Tibial nerve (tissue), 4 donors: ENCODE measurements at regions not wholly inside any gene's neighbourhood (a gene's known extent, or its start where the extent isn't known, plus 50 kb on each side); places are given as distances from the start of the nearest gene placed in this dataset.

Experiments used
- DNase-seq, 2 donors: peaks; one replicate each; pipeline ENCODE4 v3.0.0-alpha.2; 2019; ENCODE audit warnings: low spot score in 2 of 2
- H3K27ac ChIP-seq, 4 donors: fragments of 200-600 bp; sonication (generic) in 3 of 4; one replicate each; pipeline ENCODE4 v1.5.1; 2017 to 2019; ENCODE audit warnings: mild to moderate bottlenecking in 1 of 4
- H3K27me3 ChIP-seq, 2 donors: fragments of 200-600 bp; sonication (generic) in 1 of 2; one replicate each; pipeline versions ENCODE4 v1.5.1 to v1.6.0; 2017 to 2019
- H3K36me3 ChIP-seq, 3 donors: fragments of 200-600 bp; sonication (generic); one replicate each; pipeline ENCODE4 v1.5.1; 2018 to 2019
- H3K4me1 ChIP-seq, 4 donors: fragments of 200-600 bp; sonication (generic) in 3 of 4; one replicate each; pipeline ENCODE4 v1.5.1; 2017 to 2019
- H3K4me3 ChIP-seq, 4 donors: fragments of 200-600 bp; sonication (generic) in 3 of 4; one replicate each; pipeline ENCODE4 v1.5.1; 2017 to 2019; ENCODE audit warnings: mild to moderate bottlenecking in 1 of 4, moderate library complexity in 1 of 4
- H3K9me3 ChIP-seq, 4 donors: fragments of 200-600 bp; sonication (generic) in 3 of 4; one replicate each; pipeline ENCODE4 v1.5.1; 2017 to 2019
- CTCF ChIP-seq, 5 experiments: fragments of 200-600 bp in 3 of 5; fragments of 450-650 bp in 2 of 5; sonication (generic) in 3 of 5; IDR thresholded peaks; one replicate each; pipeline ENCODE4 v1.5.1; 2016 to 2019; ENCODE audit warnings: antibody characterized with exemption in 5 of 5, mild to moderate bottlenecking in 3 of 5, moderate library complexity in 2 of 5
- EP300 ChIP-seq, 2 donors: sonication (generic); formaldehyde crosslinking; IDR thresholded peaks; one replicate each; pipeline ENCODE4 v1.6.1; 2017; ENCODE audit warnings: antibody characterized with exemption in 2 of 2, mild to moderate bottlenecking in 1 of 2
- POLR2A ChIP-seq, 2 donors: fragments of 450-650 bp; IDR thresholded peaks; one replicate each; pipeline ENCODE4 v1.6.1; 2017; ENCODE audit warnings: antibody characterized with exemption in 2 of 2, mild to moderate bottlenecking in 2 of 2, moderate library complexity in 2 of 2
- WGBS, 2 donors: methylation state at CpG; one replicate each; pipeline ENCODE4 v1.1.5; 2018; 5-methylcytosine and 5-hydroxymethylcytosine counted together

GRCh38 chr2:37481244-37481643 is 136.8 kb downstream of the QPCT start:
- DNase-seq: no peak
- H3K4me1 ChIP-seq: peaks cover 0 to 4% (median 0%) of the 10 kb centered on the region in 4 donors
- no peak overlapping the region for H3K4me3 ChIP-seq
- H3K27ac ChIP-seq: no peak overlapping the region
- no peaks in the 10 kb centered on the region for H3K9me3 ChIP-seq
- 83 to 100% methylated on average over 2 of the region's 2 CpGs for WGBS, 2 donors
- no peaks in the 10 kb centered on the region for H3K36me3 ChIP-seq
- H3K27me3 ChIP-seq: no peaks in the 10 kb centered on the region
- TF ChIP-seq CTCF (IDR thresholded peaks at IDR 0.05) (no peak), EP300 (IDR thresholded peaks at IDR 0.05) (no peak), POLR2A (IDR thresholded peaks at IDR 0.05) (no peak)

- no peak overlapping the region for H3K27ac ChIP-seq
- no peak overlapping the region for H3K4me3 ChIP-seq
- H3K27me3 ChIP-seq: no peaks in the 10 kb centered on the region
- TF ChIP-seq CTCF (IDR thresholded peaks at IDR 0.05) (no peak), POLR2A (IDR thresholded peaks at IDR 0.05) (no peak), EP300 (IDR thresholded peaks at IDR 0.05) (no peak)
- H3K9me3 ChIP-seq: peaks cover 0 to 6% (median 0%) of the 10 kb centered on the region in 4 donors
- H3K36me3 ChIP-seq: no peaks in the 10 kb centered on the region
- DNase-seq: no peak
- no peaks in the 10 kb centered on the region for H3K4me1 ChIP-seq
- WGBS, 2 donors: 52 to 74% methylated on average over 6 of the region's 6 CpGs
Observed at GRCh38 chr2:37489041-37489456, 144.6 kb downstream of the QPCT start.

DNA sequence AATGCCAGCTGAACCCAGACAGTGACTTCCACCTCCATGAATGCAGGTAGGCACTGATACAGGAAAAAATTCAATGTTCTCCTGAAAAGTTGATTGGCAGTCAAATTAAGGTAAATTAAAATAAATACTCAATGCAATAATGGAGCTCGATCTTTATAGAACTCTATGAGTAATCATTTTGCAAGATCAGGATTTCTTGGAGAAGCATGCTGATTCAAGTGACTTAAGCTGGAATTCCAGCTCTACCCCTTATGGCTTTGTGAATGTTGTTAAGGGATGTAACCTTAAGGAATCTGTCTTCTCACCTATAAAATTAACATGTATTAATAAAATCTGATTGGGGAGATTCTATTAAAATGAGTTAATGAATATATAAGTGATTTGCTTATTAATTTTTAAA is 145.1 kb downstream of the QPCT start:
- TF ChIP-seq EP300 (IDR thresholded peaks at IDR 0.05) (no peak), POLR2A (IDR thresholded peaks at IDR 0.05) (no peak), CTCF (IDR thresholded peaks at IDR 0.05) (no peak)
- no peaks in the 10 kb centered on the region for H3K27me3 ChIP-seq
- DNase-seq: no peak
- no peaks in the 10 kb centered on the region for H3K4me1 ChIP-seq
- H3K4me3 ChIP-seq: no peak overlapping the region
- WGBS, 2 donors: 58 to 77% methylated on average over 1 of the region's 1 CpG
- no peaks in the 10 kb centered on the region for H3K36me3 ChIP-seq
- peaks cover 0 to 6% (median 0%) of the 10 kb centered on the region in 4 donors for H3K9me3 ChIP-seq
- H3K27ac ChIP-seq: no peak overlapping the region

DNA sequence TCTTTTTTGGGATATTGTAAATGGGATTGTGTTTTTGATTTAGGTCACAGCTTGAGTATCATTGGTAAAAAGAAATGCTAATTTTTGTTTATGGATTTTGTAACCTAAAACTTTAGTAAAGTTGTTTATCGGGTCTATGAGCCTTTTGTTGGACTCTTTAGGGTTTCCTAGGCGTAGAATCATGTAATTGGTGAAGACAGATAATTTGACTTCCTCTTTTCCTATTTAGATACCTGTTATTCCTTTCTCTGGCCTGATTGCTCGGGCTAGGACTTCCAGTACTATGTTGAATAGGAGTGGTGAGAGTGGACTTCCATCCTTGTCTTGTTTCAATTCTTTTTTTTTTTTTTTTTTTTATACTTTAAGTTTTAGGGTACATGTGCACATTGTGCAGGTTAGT is 149.0 kb downstream of the QPCT start:
- 93 to 94% methylated on average over 3 of the region's 3 CpGs for WGBS, 2 donors
- H3K4me3 ChIP-seq: no peak overlapping the region
- H3K36me3 ChIP-seq: no peaks in the 10 kb centered on the region
- H3K4me1 ChIP-seq: no peaks in the 10 kb centered on the region
- H3K27me3 ChIP-seq: no peaks in the 10 kb centered on the region
- no peak for TF ChIP-seq POLR2A (IDR thresholded peaks at IDR 0.05)
- no peak for TF ChIP-seq EP300 (IDR thresholded peaks at IDR 0.05)
- TF ChIP-seq CTCF (IDR thresholded peaks at IDR 0.05): no peak
- H3K9me3 ChIP-seq: peaks cover 0 to 6% (median 0%) of the 10 kb centered on the region in 4 donors
- no peak overlapping the region for H3K27ac ChIP-seq
- no peak for DNase-seq

GRCh38 chr2:37499113-37499512 is 154.7 kb downstream of the QPCT start:
- no peak for TF ChIP-seq EP300 (IDR thresholded peaks at IDR 0.05)
- no peak for TF ChIP-seq POLR2A (IDR thresholded peaks at IDR 0.05)
- TF ChIP-seq CTCF (IDR thresholded peaks at IDR 0.05): no peak
- 93 to 95% methylated on average over 3 of the region's 3 CpGs for WGBS, 2 donors

More at GRCh38 chr2:37499113-37499512, 154.7 kb downstream of the QPCT start:
- no peaks in the 10 kb centered on the region for H3K27me3 ChIP-seq
- no peak for DNase-seq
- no peaks in the 10 kb centered on the region for H3K9me3 ChIP-seq
- H3K4me3 ChIP-seq: no peak overlapping the region
- H3K4me1 ChIP-seq: no peaks in the 10 kb centered on the region
- no peaks in the 10 kb centered on the region for H3K36me3 ChIP-seq
- H3K27ac ChIP-seq: no peak overlapping the region
